ENCODE measurements at regions not wholly inside any gene's neighbourhood (a gene's known extent, or its start where the extent isn't known, plus 50 kb on each side); places are given as distances from the start of the nearest gene placed in this dataset.

DNA sequence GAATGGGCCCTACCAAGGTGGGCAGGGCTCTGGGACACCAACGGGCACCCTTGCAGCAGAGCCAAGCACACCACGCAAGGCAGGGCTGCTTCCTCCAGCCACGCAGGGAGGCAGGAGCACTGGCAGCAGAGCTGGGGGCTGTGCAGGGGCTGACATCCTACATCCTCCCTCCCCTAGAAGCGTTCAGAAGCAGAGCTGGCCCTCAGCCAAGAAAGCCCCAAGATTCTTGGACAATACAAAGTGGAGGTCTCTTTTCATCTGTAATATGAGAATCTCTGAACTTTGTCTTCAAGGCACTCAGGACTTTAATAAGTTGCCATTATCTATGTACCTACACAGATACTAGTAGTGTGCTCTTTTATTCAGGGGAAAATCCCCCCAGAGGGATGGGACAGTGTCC is 128.1 kb upstream of the AGAP1 start:
- Histone ChIP-seq H3K9me3 (no peaks in the 10 kb centered on the region), H3K36me3 (no peaks in the 10 kb centered on the region), H3K4me3 (no peak overlapping the region), H3K27ac (no peak overlapping the region), H3K4me1 (no peaks in the 10 kb centered on the region), H3K27me3 (no peaks in the 10 kb centered on the region)
- intact Hi-C loops (cut with DNase I), result no loop called here
- no peak for DNase-seq (ENCODE audit: low spot score in 2 of 2)
- TF ChIP-seq, protein P1, sequence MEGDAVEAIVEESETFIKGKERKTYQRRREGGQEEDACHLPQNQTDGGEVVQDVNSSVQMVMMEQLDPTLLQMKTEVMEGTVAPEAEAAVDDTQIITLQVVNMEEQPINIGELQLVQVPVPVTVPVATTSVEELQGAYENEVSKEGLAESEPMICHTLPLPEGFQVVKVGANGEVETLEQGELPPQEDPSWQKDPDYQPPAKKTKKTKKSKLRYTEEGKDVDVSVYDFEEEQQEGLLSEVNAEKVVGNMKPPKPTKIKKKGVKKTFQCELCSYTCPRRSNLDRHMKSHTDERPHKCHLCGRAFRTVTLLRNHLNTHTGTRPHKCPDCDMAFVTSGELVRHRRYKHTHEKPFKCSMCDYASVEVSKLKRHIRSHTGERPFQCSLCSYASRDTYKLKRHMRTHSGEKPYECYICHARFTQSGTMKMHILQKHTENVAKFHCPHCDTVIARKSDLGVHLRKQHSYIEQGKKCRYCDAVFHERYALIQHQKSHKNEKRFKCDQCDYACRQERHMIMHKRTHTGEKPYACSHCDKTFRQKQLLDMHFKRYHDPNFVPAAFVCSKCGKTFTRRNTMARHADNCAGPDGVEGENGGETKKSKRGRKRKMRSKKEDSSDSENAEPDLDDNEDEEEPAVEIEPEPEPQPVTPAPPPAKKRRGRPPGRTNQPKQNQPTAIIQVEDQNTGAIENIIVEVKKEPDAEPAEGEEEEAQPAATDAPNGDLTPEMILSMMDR (IDR thresholded peaks at IDR 0.05), result no peak

DNA sequence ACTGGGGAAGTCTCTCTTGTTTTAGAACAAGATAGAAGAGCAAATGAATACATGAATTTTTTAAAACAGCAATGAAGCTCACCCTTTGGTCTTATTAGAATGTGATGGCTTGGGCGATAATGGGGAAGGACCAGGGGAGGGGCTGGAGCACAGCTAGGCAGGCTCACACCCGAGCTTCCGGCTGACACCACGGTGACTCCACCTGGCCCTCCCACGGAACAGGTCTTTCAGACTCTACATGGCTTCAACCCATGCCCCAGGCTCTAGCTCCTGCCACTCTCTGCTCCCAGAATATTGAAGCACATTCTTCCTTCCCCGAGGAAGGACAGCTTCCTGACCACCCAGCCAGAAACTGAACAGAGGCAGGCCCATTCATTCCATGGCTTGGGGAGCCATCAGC is 127.5 kb upstream of the AGAP1 start:
- H3K27me3 ChIP-seq, result no peaks in the 10 kb centered on the region
- no peaks in the 10 kb centered on the region for H3K4me1 ChIP-seq
- intact Hi-C loops (cut with DNase I), result no loop called here
- H3K27ac ChIP-seq, result no peak overlapping the region
- H3K4me3 ChIP-seq, result no peak overlapping the region
- no peak for DNase-seq (ENCODE audit: low spot score in 2 of 2)
- no peaks in the 10 kb centered on the region for H3K9me3 ChIP-seq
- H3K36me3 ChIP-seq, result no peaks in the 10 kb centered on the region
- TF ChIP-seq, protein P1 (IDR thresholded peaks at IDR 0.05), result no peak

DNA sequence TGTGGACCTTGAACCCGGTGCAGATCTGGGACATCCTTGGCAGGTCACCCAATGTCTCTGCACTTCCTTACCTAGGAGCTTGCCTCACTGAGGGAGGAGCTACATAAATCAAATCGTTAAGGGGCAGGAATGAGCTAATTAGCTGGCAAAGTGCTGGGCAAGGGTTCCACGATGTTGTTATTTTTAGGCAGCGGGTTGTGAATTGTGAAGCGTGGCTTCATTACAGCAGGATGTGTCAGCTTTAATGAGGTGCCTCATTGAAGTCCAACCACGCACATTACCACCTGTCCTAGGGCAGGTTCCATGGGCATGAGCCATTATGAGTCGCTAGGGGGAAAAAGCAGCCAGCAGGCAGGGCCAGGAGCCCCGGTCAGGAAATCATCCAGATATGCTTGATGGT is 127.0 kb upstream of the AGAP1 start:
- no peak overlapping the region for H3K27ac ChIP-seq
- no peaks in the 10 kb centered on the region for H3K27me3 ChIP-seq
- intact Hi-C loops (cut with DNase I), result no loop called here
- no peak for DNase-seq (ENCODE audit: low spot score in 2 of 2)
- no peak overlapping the region for H3K4me3 ChIP-seq
- H3K9me3 ChIP-seq, result no peaks in the 10 kb centered on the region
- TF ChIP-seq, protein P1 (IDR thresholded peaks at IDR 0.05), result no peak
- H3K36me3 ChIP-seq, result no peaks in the 10 kb centered on the region
- H3K4me1 ChIP-seq, result no peaks in the 10 kb centered on the region

DNA sequence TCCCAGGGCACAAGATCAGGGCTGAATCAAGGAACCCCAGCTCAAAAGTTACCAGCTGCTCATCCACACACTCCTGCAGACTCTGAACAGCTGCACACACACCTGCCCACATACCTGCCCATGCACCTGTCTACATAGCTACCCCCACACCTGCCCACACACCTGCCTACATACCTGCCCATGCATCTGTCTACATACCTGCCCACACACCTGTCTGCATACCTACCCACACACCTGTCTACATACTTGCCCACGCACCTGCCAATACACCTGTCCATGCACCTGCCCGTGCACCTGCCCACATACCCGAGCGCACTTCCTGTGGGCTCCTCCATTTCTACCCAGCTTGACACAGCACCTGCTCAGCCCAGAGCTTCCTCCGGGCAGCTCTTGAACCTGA is 122.8 kb upstream of the AGAP1 start:
- H3K4me3 ChIP-seq, result no peak overlapping the region
- no peak overlapping the region for H3K27ac ChIP-seq
- intact Hi-C loops (cut with DNase I), result no loop called here
- TF ChIP-seq, protein P1 (IDR thresholded peaks at IDR 0.05), result no peak
- H3K4me1 ChIP-seq, result no peaks in the 10 kb centered on the region
- peak in 1 of 2 donors; percentile 24 for DNase-seq (ENCODE audit: low spot score in 2 of 2)
- H3K27me3 ChIP-seq, result no peaks in the 10 kb centered on the region
- no peaks in the 10 kb centered on the region for H3K36me3 ChIP-seq
- no peaks in the 10 kb centered on the region for H3K9me3 ChIP-seq

DNA sequence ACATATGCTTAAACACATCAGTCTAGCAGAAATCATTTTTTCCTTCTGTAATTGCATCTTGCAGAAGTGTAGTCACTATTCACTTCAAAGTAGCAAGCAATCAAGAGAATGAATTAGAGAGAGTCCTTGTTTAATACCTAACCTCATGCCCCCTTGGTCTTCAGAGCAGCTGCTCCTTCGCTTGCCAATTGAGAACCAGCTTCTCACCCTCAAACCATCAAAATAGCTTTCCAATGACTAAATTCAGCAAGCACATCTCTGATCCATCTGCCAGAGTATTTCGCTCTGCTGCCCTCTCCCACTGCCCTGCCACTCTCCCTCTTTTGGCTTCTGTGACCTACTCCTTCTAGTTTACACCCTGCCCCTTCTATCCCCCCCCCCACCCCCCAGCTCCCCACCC is 120.7 kb upstream of the AGAP1 start:
- no peaks in the 10 kb centered on the region for H3K9me3 ChIP-seq
- no peak overlapping the region for H3K27ac ChIP-seq
- H3K27me3 ChIP-seq, result no peaks in the 10 kb centered on the region
- no peaks in the 10 kb centered on the region for H3K4me1 ChIP-seq
- TF ChIP-seq, protein P1 (IDR thresholded peaks at IDR 0.05), result no peak
- no peak overlapping the region for H3K4me3 ChIP-seq
- intact Hi-C loops (cut with DNase I), result no loop called here
- no peaks in the 10 kb centered on the region for H3K36me3 ChIP-seq
- peak in 1 of 2 donors; percentile 18 for DNase-seq (ENCODE audit: low spot score in 2 of 2)

DNA sequence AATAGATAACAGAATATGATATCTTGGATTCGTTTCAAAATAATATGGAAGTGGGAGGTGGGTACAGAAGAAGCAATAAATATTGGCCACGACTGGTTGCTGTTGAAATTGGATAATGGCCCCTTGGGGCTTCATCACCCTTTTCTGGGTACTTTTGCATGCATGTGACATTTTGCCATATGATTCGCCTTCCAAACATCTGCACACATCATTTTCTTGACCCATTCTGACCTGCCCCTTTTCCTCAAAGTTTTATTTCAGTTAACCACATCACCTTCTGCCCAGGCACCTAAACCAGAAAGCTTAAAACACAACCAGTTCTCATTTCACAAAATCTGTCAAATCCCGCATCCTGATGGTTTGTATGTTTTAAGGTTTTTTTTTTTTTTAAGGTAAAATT is 116.7 kb upstream of the AGAP1 start:
- intact Hi-C loops (cut with DNase I), result no loop called here
- Histone ChIP-seq H3K36me3 (no peaks in the 10 kb centered on the region), H3K27ac (no peak overlapping the region), H3K4me3 (no peak overlapping the region), H3K4me1 (no peaks in the 10 kb centered on the region), H3K9me3 (no peaks in the 10 kb centered on the region), H3K27me3 (no peaks in the 10 kb centered on the region)
- TF ChIP-seq, protein P1 (IDR thresholded peaks at IDR 0.05), result no peak
- DNase-seq (ENCODE audit: low spot score in 2 of 2), result no peak
